Lung (tissue), 11 donors: ENCODE measurements at regions not wholly inside any gene's neighbourhood (a gene's known extent, or its start where the extent isn't known, plus 50 kb on each side); places are given as distances from the start of the nearest gene placed in this dataset.

Experiments
- ATAC-seq: fragments of 200-7000 bp; cut with Tn5 transposase; one replicate; pipeline ENCODE4 v1.9.1; 2020; ENCODE audit warnings: moderate number of reproducible peaks; ENCODE audit not compliant: insufficient read depth, low FRiP score
- DNase-seq, 3 donors: peaks; one replicate each; pipeline ENCODE4 v3.0.0-alpha.2; 2013 to 2017
- H3K27ac ChIP-seq, 2 donors: one replicate each; pipeline ENCODE4 v1.5.1; 2013; ENCODE audit warnings: mild to moderate bottlenecking in 2 of 2, moderate library complexity in 2 of 2, control low read depth in 1 of 2, inconsistent platforms in 1 of 2, low read depth in 1 of 2, low read length in 1 of 2
- H3K27me3 ChIP-seq, 3 donors: one replicate each; pipeline ENCODE4 v1.5.1; 2013; ENCODE audit warnings: low read length in 2 of 3; ENCODE audit not compliant: control insufficient read depth in 3 of 3, insufficient read depth in 3 of 3
- H3K36me3 ChIP-seq, 4 donors: one replicate each; pipeline ENCODE4 v1.5.1; 2013; ENCODE audit warnings: low read length in 4 of 4, mild to moderate bottlenecking in 1 of 4, moderate library complexity in 1 of 4; ENCODE audit not compliant: control insufficient read depth in 4 of 4, insufficient read depth in 4 of 4
- H3K4me1 ChIP-seq, 5 donors: one replicate each; pipeline ENCODE4 v1.5.1; 2013; ENCODE audit warnings: low read length in 5 of 5, mild to moderate bottlenecking in 2 of 5, moderate library complexity in 1 of 5; ENCODE audit not compliant: control insufficient read depth in 5 of 5, insufficient read depth in 5 of 5
- H3K4me3 ChIP-seq: one replicate; pipeline ENCODE4 v1.5.1; 2013; ENCODE audit warnings: mild to moderate bottlenecking, control low read depth, moderate library complexity
- H3K9ac ChIP-seq, 2 donors: one replicate each; pipeline ENCODE4 v1.5.1; 2013; ENCODE audit warnings: low read length in 2 of 2, control low read depth in 1 of 2; ENCODE audit not compliant: insufficient read depth in 1 of 2
- H3K9me3 ChIP-seq, 4 donors: one replicate each; pipeline ENCODE4 v1.5.1; 2013; ENCODE audit warnings: low read length in 3 of 4, mild to moderate bottlenecking in 1 of 4, moderate library complexity in 1 of 4; ENCODE audit not compliant: control insufficient read depth in 4 of 4, insufficient read depth in 3 of 4
- CTCF ChIP-seq: IDR thresholded peaks from 2 replicates; pipeline ENCODE4 v1.5.1; 2012; ENCODE audit warnings: mild to moderate bottlenecking; ENCODE audit errors: control extremely low read depth, extremely low read depth
- WGBS, 2 donors: extraction: QIAGEN DNeasy Blood & Tissue Kit; methylation state at CpG; one replicate each; pipeline ENCODE4 v1.1.7; 2013; 5-methylcytosine and 5-hydroxymethylcytosine counted together
- donor health status: control.
- donor health status: control.
- donor health status: Bipolar disorder and iron deficiency.
- donor health status: healthy.
- donor health status: DM: yes; HTN: yes; CAD: no.

DNA sequence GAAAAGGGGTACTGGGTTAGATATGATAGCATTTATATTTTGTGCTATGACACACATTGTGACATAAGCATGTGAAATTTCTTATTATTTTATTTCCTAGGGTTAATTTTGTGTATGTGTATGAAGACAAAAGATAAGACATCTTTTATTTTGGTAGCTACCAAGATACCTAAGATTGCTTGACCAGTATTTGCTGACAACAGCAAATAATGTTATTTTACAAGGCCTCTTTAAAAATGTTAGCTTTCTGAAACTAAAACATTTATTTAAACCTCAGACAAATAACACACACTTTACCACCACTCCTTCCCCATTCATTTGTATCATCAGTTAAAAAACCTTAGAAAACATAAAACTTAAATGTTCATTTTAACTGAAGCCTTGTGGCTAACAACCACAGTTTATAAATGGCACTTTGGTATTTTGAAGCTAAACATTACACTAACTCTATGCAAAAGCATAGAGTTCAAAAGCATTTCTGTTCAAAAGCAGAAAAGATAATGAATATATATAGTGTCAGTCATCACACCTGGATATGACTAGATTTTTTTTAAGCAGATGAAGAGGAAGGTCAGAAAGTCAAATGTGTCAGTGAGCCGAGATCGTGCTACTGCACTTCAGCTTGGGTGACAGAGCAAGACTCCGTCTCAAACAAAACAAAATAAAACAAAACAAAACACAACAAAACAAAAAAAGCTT, 193.0 kb downstream of the VCY1B start:
- Histone ChIP-seq H3K36me3 (no peaks in the 10 kb centered on the region), H3K9ac (no peak overlapping the region), H3K4me1 (no peaks in the 10 kb centered on the region), H3K9me3 (no peaks in the 10 kb centered on the region), H3K4me3 (no peak overlapping the region), H3K27me3 (no peaks in the 10 kb centered on the region), H3K27ac (no peak overlapping the region)
- ATAC-seq, result no peak
- no peak for TF ChIP-seq CTCF
- WGBS, 2 donors, result 54% methylated on average over 3 of the region's 3 CpGs; no CpG with 5 or more reads in 1 of the 2 donors
- DNase-seq, result no peak

DNA sequence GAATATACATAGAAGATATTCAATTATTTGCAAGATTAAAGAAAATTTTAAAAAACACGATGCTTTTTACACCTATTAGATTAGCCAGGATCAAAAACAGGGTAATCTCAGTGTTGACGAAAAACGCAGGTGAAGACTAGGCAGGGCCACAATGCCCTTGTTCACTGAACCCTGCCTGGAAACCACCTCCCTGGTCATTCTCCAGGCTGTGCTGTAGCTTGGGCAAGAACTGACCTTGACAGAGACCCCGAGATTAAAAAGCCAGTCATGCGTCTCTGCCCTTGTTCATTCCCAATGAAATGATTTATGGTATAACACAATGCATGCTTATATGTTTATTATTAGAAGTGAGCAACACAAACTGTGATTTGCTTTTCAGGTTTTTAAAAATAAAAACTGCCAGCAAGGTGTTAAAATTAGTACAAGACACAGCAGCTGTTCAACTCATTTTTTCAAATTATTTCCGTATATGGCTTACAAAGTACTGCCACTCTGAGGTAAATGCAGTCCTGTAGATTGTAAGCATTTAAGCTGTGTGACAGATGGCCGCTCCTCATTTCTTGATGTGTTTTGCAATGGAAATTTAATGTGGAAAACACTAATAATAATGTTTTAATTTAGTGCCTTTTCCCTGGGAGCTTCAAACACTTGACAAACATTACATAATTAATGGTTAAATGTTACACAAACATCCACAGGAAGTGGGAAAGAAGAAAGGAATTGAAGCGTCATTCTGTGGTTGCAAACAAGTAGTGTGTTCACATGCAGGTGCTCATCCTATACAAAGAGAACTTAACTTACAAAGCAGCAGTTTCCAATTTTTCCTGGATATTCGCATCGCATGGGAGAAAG, 200.2 kb downstream of the VCY1B start:
- Histone ChIP-seq H3K9me3 (no peaks in the 10 kb centered on the region), H3K4me3 (no peak overlapping the region), H3K9ac (no peak overlapping the region), H3K4me1 (no peaks in the 10 kb centered on the region), H3K27ac (no peak overlapping the region), H3K27me3 (no peaks in the 10 kb centered on the region), H3K36me3 (no peaks in the 10 kb centered on the region)
- ATAC-seq (no peak), DNase-seq (no peak)
- 42% methylated on average over 10 of the region's 10 CpGs; no CpG with 5 or more reads in 1 of the 2 donors for WGBS, 2 donors
- no peak for TF ChIP-seq CTCF

- H3K9ac ChIP-seq, result no peak overlapping the region
- no peak for DNase-seq
- no peak overlapping the region for H3K4me3 ChIP-seq
- H3K27me3 ChIP-seq, result no peaks in the 10 kb centered on the region
- H3K27ac ChIP-seq, result no peak overlapping the region
- no peaks in the 10 kb centered on the region for H3K36me3 ChIP-seq
- no peaks in the 10 kb centered on the region for H3K9me3 ChIP-seq
- no peaks in the 10 kb centered on the region for H3K4me1 ChIP-seq
- WGBS, 2 donors, result 43% methylated on average over 1 of the region's 1 CpG; no CpG with 5 or more reads in 1 of the 2 donors
- ATAC-seq, result no peak
- no peak for TF ChIP-seq CTCF
These were observed 200.8 kb downstream of the VCY1B start for GRCh38 chrY:14256817-14257168.
